ENCODE measurements at regions not wholly inside any gene's neighbourhood (a gene's known extent, or its start where the extent isn't known, plus 50 kb on each side); places are given as distances from the start of the nearest gene placed in this dataset.
"Not testable (repeated sequence)": the region's sequence is repeated elsewhere in the genome, so short reads cannot be mapped to it uniquely, and the experiment has no call there.

GRCh38 chr7:112987171-112987570 lies 99.5 kb downstream of the GPR85 start:
- no peak overlapping the region for H3K4me3 ChIP-seq
- DNase-seq = no peak
- no peaks in the 10 kb centered on the region for H3K9me3 ChIP-seq

GRCh38 chr7:112986256-112987031 lies 100.2 kb downstream of the GPR85 start:
- 41 to 44% methylated on average over 3 of the region's 3 CpGs for WGBS, 2 donors
- no peak overlapping the region for H3K27ac ChIP-seq
- intact Hi-C loops (cut with DNase I) = no loop called here
- no peaks in the 10 kb centered on the region for H3K36me3 ChIP-seq
- H3K9me3 ChIP-seq = no peaks in the 10 kb centered on the region
- TF ChIP-seq CTCF (IDR thresholded peaks at IDR 0.05) = no peak
- DNase-seq = no peak
- no peaks in the 10 kb centered on the region for H3K27me3 ChIP-seq
- H3K4me1 ChIP-seq = no peaks in the 10 kb centered on the region
- no peak overlapping the region for H3K4me3 ChIP-seq

More at GRCh38 chr7:112987171-112987570, 99.5 kb downstream of the GPR85 start:
- intact Hi-C loops (cut with DNase I) = no loop called here
- no peaks in the 10 kb centered on the region for H3K27me3 ChIP-seq
- TF ChIP-seq CTCF (IDR thresholded peaks at IDR 0.05) = no peak
- no peak for TF ChIP-seq POLR2A (IDR thresholded peaks at IDR 0.05)
- H3K36me3 ChIP-seq = no peaks in the 10 kb centered on the region
- WGBS, 2 donors = 63 to 67% methylated on average over 1 of the region's 1 CpG
- H3K4me1 ChIP-seq = no peaks in the 10 kb centered on the region
- H3K27ac ChIP-seq = no peak overlapping the region

GRCh38 chr7:112985377-112985987 lies 101.1 kb downstream of the GPR85 start:
- DNase-seq = no peak
- H3K9me3 ChIP-seq = no peaks in the 10 kb centered on the region
- intact Hi-C loops (cut with DNase I) = no loop called here
- TF ChIP-seq CTCF (IDR thresholded peaks at IDR 0.05) = no peak
- TF ChIP-seq POLR2A (IDR thresholded peaks at IDR 0.05) = no peak
- no peaks in the 10 kb centered on the region for H3K4me1 ChIP-seq
- no peak overlapping the region for H3K4me3 ChIP-seq
- no peak overlapping the region for H3K27ac ChIP-seq
- no peaks in the 10 kb centered on the region for H3K27me3 ChIP-seq
- H3K36me3 ChIP-seq = no peaks in the 10 kb centered on the region
- WGBS, 2 donors = 51 to 58% methylated on average over 9 of the region's 9 CpGs

- TF ChIP-seq POLR2A (IDR thresholded peaks at IDR 0.05) (no peak), CTCF (IDR thresholded peaks at IDR 0.05) (no peak)
- Histone ChIP-seq H3K9me3 (no peaks in the 10 kb centered on the region), H3K36me3 (no peaks in the 10 kb centered on the region), H3K27me3 (no peaks in the 10 kb centered on the region), H3K4me1 (no peaks in the 10 kb centered on the region), H3K27ac (no peak overlapping the region), H3K4me3 (no peak overlapping the region)
- DNase-seq = no peak
- 41 to 63% methylated on average over 1 of the region's 1 CpG for WGBS, 2 donors
- intact Hi-C loops (cut with DNase I) = no loop called here
These were observed 104.1 kb downstream of the GPR85 start for GRCh38 chr7:112982441-112983063.

- Histone ChIP-seq H3K4me3 (no peak overlapping the region), H3K36me3 (no peaks in the 10 kb centered on the region), H3K27me3 (no peaks in the 10 kb centered on the region), H3K9me3 (no peaks in the 10 kb centered on the region), H3K27ac (no peak overlapping the region), H3K4me1 (no peaks in the 10 kb centered on the region)
- 81 to 84% methylated on average over 1 of the region's 1 CpG for WGBS, 2 donors
- TF ChIP-seq CTCF (IDR thresholded peaks at IDR 0.05) = no peak
- no peak for TF ChIP-seq POLR2A (IDR thresholded peaks at IDR 0.05)
- intact Hi-C loops (cut with DNase I) = no loop called here
- no peak for DNase-seq
These were observed 104.7 kb downstream of the GPR85 start for GRCh38 chr7:112981966-112982365.

- H3K9me3 ChIP-seq; H3K36me3 ChIP-seq; intact Hi-C loops (cut with DNase I); DNase-seq; H3K27ac ChIP-seq; H3K4me3 ChIP-seq; H3K27me3 ChIP-seq; H3K4me1 ChIP-seq: not testable (repeated sequence)
- WGBS, 2 donors = 60 to 77% methylated on average over 2 to 3 of the region's 3 CpGs
These were observed 107.6 kb downstream of the GPR85 start for GRCh38 chr7:112979055-112979454.

GRCh38 chr7:112977244-112977955 lies 109.2 kb downstream of the GPR85 start:
- H3K4me3 ChIP-seq; H3K27me3 ChIP-seq; H3K9me3 ChIP-seq; intact Hi-C loops (cut with DNase I); DNase-seq; H3K27ac ChIP-seq; H3K4me1 ChIP-seq; H3K36me3 ChIP-seq: not testable (repeated sequence)
- no CpG with 5 or more reads among the region's 8 CpGs for WGBS, 2 donors

Measured in esophagus squamous epithelium (tissue), 5 donors.